ENCODE measurements at regions not wholly inside any gene's neighbourhood (a gene's known extent, or its start where the extent isn't known, plus 50 kb on each side); places are given as distances from the start of the nearest gene placed in this dataset.

- no peak for TF ChIP-seq GATA3 (IDR thresholded peaks at IDR 0.05; ENCODE audit: low read depth, low read length)
- TF ChIP-seq GATA2 (IDR thresholded peaks at IDR 0.05; ENCODE audit: low read depth, low read length) = no peak
Observed at GRCh38 chr21:39007532-39007931, 175.7 kb downstream of the PSMG1 start.

- TF ChIP-seq GATA2 (IDR thresholded peaks at IDR 0.05; ENCODE audit: low read depth, low read length) (no peak), GATA3 (IDR thresholded peaks at IDR 0.05; ENCODE audit: low read depth, low read length) (no peak)
Observed at GRCh38 chr21:39006571-39007311, 176.5 kb downstream of the PSMG1 start.

GRCh38 chr21:39005502-39005787 is 177.8 kb downstream of the PSMG1 start:
- no peak for TF ChIP-seq GATA3 (IDR thresholded peaks at IDR 0.05; ENCODE audit: low read depth, low read length)
- TF ChIP-seq GATA2 (IDR thresholded peaks at IDR 0.05; ENCODE audit: low read depth, low read length) = no peak

DNA sequence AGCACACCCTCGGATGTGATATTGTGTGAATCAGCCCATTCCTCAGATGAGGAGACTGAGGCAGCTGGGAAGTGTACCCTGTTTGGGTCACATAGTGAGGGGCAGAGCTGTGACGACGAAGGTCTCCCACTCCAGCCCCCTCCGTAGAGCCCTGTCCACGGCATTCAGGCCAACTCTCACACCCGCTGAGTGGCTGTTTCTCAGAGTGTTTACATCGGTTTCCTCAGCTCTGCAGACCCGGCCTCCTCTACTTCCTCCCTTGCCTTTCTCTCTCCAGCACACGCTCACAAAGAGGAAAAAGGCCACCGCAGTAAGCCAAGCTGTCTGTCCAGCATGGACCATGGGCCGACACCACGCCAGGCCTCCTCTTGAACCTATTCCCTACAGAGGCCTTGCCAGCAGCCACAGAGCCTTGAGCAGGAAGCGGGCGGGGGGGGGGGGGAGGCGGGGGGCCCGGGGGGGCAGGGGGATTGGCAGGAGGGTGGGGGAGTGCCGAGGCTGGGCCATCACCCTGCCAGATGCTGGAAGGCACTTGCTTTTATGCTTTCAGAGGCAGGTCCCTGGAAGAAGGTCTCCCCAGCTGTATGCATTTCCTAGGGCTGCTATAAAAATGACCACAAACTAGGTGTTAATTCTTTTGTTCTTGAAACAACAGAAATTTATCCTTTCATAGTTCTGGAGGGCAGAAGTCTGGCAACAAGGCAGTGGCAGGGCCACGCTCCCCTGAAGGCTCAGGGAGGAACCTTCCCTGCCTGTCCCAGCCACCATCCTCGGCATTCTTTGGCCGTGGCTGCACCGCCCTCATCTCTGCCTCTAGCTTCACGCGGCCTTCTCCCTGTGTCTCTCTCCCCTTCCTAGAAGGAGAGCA is 178.4 kb downstream of the PSMG1 start:
- TF ChIP-seq GATA3 (IDR thresholded peaks at IDR 0.05; ENCODE audit: low read depth, low read length) (no peak), GATA2 (IDR thresholded peaks at IDR 0.05; ENCODE audit: low read depth, low read length) (no peak)

GRCh38 chr21:39003982-39004633 is 179.1 kb downstream of the PSMG1 start:
- no peak for TF ChIP-seq GATA3 (IDR thresholded peaks at IDR 0.05; ENCODE audit: low read depth, low read length)
- no peak for TF ChIP-seq GATA2 (IDR thresholded peaks at IDR 0.05; ENCODE audit: low read depth, low read length)

DNA sequence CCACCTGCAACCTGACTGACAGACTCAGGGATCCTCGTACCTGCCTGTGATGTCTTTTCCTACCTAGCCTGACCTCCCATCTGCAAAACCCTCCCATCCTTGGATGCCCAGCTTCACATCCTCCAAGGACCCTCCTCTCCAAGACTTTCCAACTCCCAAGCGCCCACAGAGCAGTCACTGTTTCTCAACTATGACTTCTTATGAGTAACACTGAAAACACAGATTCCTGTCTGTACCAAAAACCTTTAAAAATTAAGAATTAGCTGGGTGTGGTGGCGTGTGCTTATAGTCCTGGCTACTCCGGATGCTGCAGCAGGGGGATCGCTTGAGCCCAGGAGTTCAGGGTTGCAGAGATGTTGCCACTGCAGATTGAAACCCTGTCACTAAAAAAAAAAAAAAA is 181.9 kb downstream of the PSMG1 start:
- TF ChIP-seq GATA2 (IDR thresholded peaks at IDR 0.05; ENCODE audit: low read depth, low read length) = no peak
- no peak for TF ChIP-seq GATA3 (IDR thresholded peaks at IDR 0.05; ENCODE audit: low read depth, low read length)

DNA sequence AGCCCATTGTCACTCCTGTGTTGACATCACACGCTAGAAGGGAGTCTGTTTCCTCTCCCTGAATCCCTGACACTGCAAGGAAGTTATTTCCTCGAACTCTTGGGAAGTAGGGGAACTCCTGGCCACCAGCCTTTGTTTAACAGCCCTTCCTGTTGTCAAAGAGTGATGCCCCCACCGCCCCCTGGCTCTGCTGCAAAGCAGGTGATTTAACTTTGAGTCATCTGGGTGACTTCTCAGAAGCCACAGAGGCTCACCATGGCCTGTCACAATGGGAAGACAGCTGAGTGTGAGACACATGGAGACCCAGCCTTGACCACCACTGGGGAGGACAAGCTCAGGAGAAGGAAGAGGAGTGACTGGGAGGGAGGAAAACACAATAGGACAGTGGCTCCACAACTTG is 182.8 kb downstream of the PSMG1 start:
- TF ChIP-seq GATA3 (IDR thresholded peaks at IDR 0.05; ENCODE audit: low read depth, low read length) (no peak), GATA2 (IDR thresholded peaks at IDR 0.05; ENCODE audit: low read depth, low read length) (no peak)

DNA sequence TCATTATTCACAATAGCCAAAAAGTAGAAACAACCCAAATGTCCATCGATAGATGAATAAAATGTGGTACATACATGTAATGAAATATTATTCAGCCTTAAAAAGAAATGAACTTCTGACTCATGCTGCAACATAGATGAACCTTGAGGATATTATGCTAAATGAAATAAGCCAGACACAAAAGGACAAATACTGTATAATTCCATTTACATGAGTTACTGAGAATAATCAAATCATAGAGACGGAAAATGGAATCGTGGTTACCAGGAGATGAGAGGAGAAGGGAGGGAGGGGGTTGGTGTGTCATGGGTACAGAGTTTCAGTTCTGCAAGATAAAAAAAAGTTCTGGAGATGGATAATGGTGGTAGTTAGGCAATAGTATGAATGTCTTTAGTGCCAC is 184.1 kb downstream of the PSMG1 start:
- TF ChIP-seq GATA3 (IDR thresholded peaks at IDR 0.05; ENCODE audit: low read depth, low read length) (no peak), GATA2 (IDR thresholded peaks at IDR 0.05; ENCODE audit: low read depth, low read length) (no peak)

GRCh38 chr21:38997051-38997842 is 186.0 kb downstream of the PSMG1 start:
- TF ChIP-seq GATA3 (IDR thresholded peaks at IDR 0.05; ENCODE audit: low read depth, low read length) (no peak), GATA2 (IDR thresholded peaks at IDR 0.05; ENCODE audit: low read depth, low read length) (no peak)

DNA sequence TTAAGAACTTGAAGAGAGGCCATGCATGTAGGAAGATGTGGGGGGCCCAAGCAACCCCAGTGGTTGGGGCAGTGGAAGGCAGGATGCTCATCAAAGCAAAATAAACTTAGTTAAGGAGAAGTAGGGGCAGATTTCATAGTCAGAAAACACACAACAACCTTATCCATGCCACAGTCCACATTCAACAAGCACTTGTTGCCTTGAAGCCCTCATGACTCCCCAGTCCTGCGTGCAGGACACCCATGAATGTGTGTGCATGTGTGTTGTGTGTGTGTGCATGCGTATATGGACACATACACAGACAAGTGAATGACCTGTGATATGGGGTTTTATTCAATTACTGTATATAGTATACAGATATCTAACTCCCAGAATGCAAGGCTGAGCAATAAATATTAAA is 186.9 kb downstream of the PSMG1 start:
- TF ChIP-seq GATA3 (IDR thresholded peaks at IDR 0.05; ENCODE audit: low read depth, low read length) (no peak), GATA2 (IDR thresholded peaks at IDR 0.05; ENCODE audit: low read depth, low read length) (no peak)

GRCh38 chr21:38995731-38996130 is 187.5 kb downstream of the PSMG1 start:
- TF ChIP-seq GATA3 (IDR thresholded peaks at IDR 0.05; ENCODE audit: low read depth, low read length) = no peak
- no peak for TF ChIP-seq GATA2 (IDR thresholded peaks at IDR 0.05; ENCODE audit: low read depth, low read length)

DNA sequence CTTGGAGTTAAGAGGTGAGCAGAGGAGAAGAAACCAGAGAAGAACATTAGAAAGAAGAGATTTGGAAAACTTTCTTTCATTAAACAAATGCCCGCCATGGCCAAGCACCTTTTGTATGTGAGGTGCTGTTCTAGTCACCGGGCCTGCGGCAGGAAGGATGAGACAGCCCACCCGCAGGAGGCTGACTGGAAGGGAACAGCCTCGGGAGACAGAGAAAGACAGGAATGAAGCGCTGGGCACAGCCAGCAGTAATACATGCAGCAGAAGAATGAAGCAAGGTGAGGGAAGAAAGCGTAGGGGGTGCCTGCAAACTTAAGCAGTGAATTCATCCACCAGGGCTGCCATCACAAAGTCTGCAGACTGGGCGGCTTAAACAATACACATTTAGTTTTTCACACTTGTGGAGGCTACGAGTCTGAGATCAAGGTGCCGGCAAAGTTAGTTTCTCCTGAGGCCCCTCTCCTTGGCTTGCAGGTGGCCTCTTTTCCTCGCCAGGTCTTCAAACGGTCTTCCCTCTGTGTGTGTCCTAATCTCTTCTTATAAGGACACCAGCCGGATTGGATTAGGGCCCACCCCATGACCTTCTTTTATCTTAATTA is 188.1 kb downstream of the PSMG1 start:
- TF ChIP-seq GATA2 (IDR thresholded peaks at IDR 0.05; ENCODE audit: low read depth, low read length) (no peak), GATA3 (IDR thresholded peaks at IDR 0.05; ENCODE audit: low read depth, low read length) (no peak)

- no peak for TF ChIP-seq GATA2 (IDR thresholded peaks at IDR 0.05; ENCODE audit: low read depth, low read length)
- TF ChIP-seq GATA3 (IDR thresholded peaks at IDR 0.05; ENCODE audit: low read depth, low read length) = no peak
Observed at GRCh38 chr21:38994042-38994441, 188.3 kb downstream of the ETS2 start.

Measured in SH-SY5Y (cell line).